Fibroblast of lung (primary cell): ENCODE measurements at regions not wholly inside any gene's neighbourhood (a gene's known extent, or its start where the extent isn't known, plus 50 kb on each side); places are given as distances from the start of the nearest gene placed in this dataset.

Experiments
- DNase-seq, 2 donors: peaks; one replicate each; pipeline versions ENCODE4 v3.0.0 to v3.0.0-alpha.2; 2010; ENCODE audit warnings: low read depth in 2 of 2
- H2AFZ ChIP-seq: 2 replicates; pipeline ENCODE4 v1.5.1; 2012; ENCODE audit warnings: low read length, control low read depth, inconsistent platforms
- H3K27ac ChIP-seq: 2 replicates; pipeline ENCODE4 v1.5.1; 2011; ENCODE audit warnings: low read length, control low read depth; ENCODE audit not compliant: insufficient read depth
- H3K27me3 ChIP-seq: 2 replicates; pipeline ENCODE4 v1.5.1; 2011; ENCODE audit warnings: mild to moderate bottlenecking, low read length; ENCODE audit not compliant: control insufficient read depth, insufficient read depth
- H3K36me3 ChIP-seq: 2 replicates; pipeline ENCODE4 v1.5.1; 2011; ENCODE audit warnings: low read length; ENCODE audit not compliant: control insufficient read depth, insufficient read depth
- H3K4me1 ChIP-seq: 2 replicates; pipeline ENCODE4 v1.5.1; 2011; ENCODE audit warnings: low read length; ENCODE audit not compliant: control insufficient read depth, insufficient read depth; ENCODE audit errors: extremely low read depth
- H3K4me2 ChIP-seq: 2 replicates; pipeline ENCODE4 v1.5.1; 2011; ENCODE audit warnings: low read length, control low read depth; ENCODE audit not compliant: insufficient read depth; ENCODE audit errors: extremely low read depth
- H3K4me3 ChIP-seq, 4 experiments: fragments of 200-600 bp in 1 of 4; sonication (generic) in 1 of 4; replicated peaks in 1 of 4; 2 replicates each; pipeline ENCODE4 v1.5.1; 2011 to 2016; ENCODE audit warnings: low read length in 4 of 4, low read depth in 3 of 4, mild to moderate bottlenecking in 3 of 4, control low read depth in 2 of 4, inconsistent platforms in 1 of 4, mixed read lengths in 1 of 4; ENCODE audit not compliant: insufficient read depth in 1 of 4; ENCODE audit errors: control extremely low read depth in 1 of 4
- H3K79me2 ChIP-seq: 2 replicates; pipeline ENCODE4 v1.5.1; 2012; ENCODE audit warnings: mild to moderate bottlenecking, low read length, inconsistent platforms; ENCODE audit not compliant: control insufficient read depth, insufficient read depth
- H3K9ac ChIP-seq: 2 replicates; pipeline ENCODE4 v1.5.1; 2011; ENCODE audit warnings: mild to moderate bottlenecking, low read length, control low read depth; ENCODE audit not compliant: insufficient read depth
- H3K9me3 ChIP-seq: 2 replicates; pipeline ENCODE4 v1.5.1; 2012; ENCODE audit warnings: low read depth, low read length; ENCODE audit not compliant: control insufficient read depth, insufficient read depth
- H4K20me1 ChIP-seq: 2 replicates; pipeline ENCODE4 v1.5.1; 2011; ENCODE audit warnings: low read length; ENCODE audit not compliant: control insufficient read depth, insufficient read depth; ENCODE audit errors: extremely low read depth
- EZH2 ChIP-seq: IDR thresholded peaks from 2 replicates; pipeline ENCODE4 v1.5.1; 2012; ENCODE audit warnings: low read length, control low read depth, mild to moderate bottlenecking; ENCODE audit errors: missing control alignments
- TF ChIP-seq, protein P1 (sequence below), 2 donors: IDR thresholded peaks in 1 of 2; conservative IDR thresholded peaks in 1 of 2; 1 replicate in 1 of 2; 2 replicates in 1 of 2; pipeline ENCODE4 v1.5.1; 2011 to 2012; ENCODE audit warnings: low read length in 2 of 2, control low read depth in 1 of 2, inconsistent platforms in 1 of 2, low read depth in 1 of 2, mild to moderate bottlenecking in 1 of 2

DNA sequence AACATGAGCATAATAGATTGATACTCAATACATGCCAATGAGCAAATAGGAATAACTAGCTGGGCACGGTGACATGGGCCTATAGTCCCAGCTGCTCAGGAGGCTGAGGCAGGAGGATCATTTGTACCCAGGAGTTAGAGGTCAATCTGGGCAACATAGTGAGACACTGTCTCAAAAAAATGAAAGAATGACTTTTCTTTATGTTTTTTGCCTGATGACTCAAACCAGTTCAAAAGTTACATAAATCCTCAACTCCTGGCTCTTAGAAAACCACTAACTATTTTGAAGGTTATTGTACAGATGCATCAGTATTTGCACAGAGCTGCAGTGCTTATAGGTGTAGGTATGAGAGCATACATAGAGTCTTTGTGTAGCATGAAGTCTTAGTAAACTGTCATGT, 219.2 kb upstream of the RGS6 start:
- TF ChIP-seq EZH2, result no peak
- TF ChIP-seq, protein P1, sequence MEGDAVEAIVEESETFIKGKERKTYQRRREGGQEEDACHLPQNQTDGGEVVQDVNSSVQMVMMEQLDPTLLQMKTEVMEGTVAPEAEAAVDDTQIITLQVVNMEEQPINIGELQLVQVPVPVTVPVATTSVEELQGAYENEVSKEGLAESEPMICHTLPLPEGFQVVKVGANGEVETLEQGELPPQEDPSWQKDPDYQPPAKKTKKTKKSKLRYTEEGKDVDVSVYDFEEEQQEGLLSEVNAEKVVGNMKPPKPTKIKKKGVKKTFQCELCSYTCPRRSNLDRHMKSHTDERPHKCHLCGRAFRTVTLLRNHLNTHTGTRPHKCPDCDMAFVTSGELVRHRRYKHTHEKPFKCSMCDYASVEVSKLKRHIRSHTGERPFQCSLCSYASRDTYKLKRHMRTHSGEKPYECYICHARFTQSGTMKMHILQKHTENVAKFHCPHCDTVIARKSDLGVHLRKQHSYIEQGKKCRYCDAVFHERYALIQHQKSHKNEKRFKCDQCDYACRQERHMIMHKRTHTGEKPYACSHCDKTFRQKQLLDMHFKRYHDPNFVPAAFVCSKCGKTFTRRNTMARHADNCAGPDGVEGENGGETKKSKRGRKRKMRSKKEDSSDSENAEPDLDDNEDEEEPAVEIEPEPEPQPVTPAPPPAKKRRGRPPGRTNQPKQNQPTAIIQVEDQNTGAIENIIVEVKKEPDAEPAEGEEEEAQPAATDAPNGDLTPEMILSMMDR (conservative IDR thresholded peaks at IDR 0.05 in 1 of 2, IDR thresholded peaks at IDR 0.05 in 1 of 2; ENCODE audit: low read depth in 1 of 2, low read length in 2 of 2), result no peak
- DNase-seq, result peak; percentile 29 to 62
- no peaks in the 10 kb centered on the region for H3K79me2 ChIP-seq
- no peak overlapping the region for H3K4me3 ChIP-seq
- peaks cover 28% of the 10 kb centered on the region for H3K4me1 ChIP-seq
- H3K9me3 ChIP-seq, result no peaks in the 10 kb centered on the region
- no peaks in the 10 kb centered on the region for H3K27me3 ChIP-seq
- no peak overlapping the region for H3K4me2 ChIP-seq
- peak overlapping the region; percentile 19 for H3K27ac ChIP-seq
- no peak overlapping the region for H3K9ac ChIP-seq
- peaks cover 6% of the 10 kb centered on the region for H3K36me3 ChIP-seq
- no peak overlapping the region for H2AFZ ChIP-seq
- H4K20me1 ChIP-seq, result no peaks in the 10 kb centered on the region

DNA sequence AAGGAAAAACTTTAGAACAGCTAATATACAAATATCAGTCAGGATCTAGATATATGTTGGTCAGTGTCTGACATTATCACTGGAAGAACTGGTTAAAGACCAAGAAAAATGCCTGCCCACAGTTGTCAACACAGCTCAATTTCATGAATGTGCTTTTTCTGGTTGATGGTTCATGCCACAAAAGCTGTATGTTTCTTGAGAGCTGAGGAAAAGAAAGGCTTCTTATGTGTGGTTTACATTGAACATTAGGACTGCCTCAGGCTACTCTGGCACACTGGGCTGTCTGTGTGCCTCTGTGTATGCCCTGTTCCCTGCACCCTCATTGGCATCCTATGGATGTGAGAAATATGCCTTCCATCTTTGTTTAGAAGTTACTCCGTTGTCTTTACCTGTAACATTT, 218.8 kb upstream of the RGS6 start:
- peak in 1 of 2 donors; percentile 20 for DNase-seq
- Histone ChIP-seq H3K4me2 (peak overlapping the region; percentile 68), H3K79me2 (no peaks in the 10 kb centered on the region), H4K20me1 (no peaks in the 10 kb centered on the region), H3K9me3 (no peaks in the 10 kb centered on the region), H3K27ac (peak overlapping the region; percentile 53), H3K9ac (no peak overlapping the region), H2AFZ (no peak overlapping the region), H3K4me3 (no peak overlapping the region), H3K27me3 (no peaks in the 10 kb centered on the region), H3K36me3 (peaks cover 6% of the 10 kb centered on the region), H3K4me1 (peaks cover 28% of the 10 kb centered on the region)
- TF ChIP-seq EZH2, result no peak
- TF ChIP-seq, protein P1 (conservative IDR thresholded peaks at IDR 0.05 in 1 of 2, IDR thresholded peaks at IDR 0.05 in 1 of 2; ENCODE audit: low read depth in 1 of 2, low read length in 2 of 2), result no peak

DNA sequence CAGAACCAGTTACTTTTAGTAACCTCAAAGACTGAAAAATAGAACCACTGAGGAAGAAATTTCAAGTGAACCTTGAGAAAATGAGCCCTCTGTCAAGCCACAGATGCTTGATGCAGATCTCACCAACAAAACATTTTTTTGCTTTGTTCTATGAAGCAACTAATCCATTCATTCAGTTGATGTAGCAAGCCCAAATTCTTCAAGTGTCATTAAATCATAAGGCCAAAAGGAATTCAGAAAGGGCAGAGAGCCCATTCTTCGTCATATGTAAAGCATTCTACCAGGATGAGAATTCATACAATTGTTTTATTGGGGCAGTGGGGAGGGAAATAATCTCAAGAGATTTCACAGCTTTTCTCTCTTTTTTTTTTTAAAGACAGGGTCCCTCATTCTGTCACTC, 218.0 kb upstream of the RGS6 start:
- peaks cover 28% of the 10 kb centered on the region for H3K4me1 ChIP-seq
- H3K4me3 ChIP-seq, result no peak overlapping the region
- H3K9ac ChIP-seq, result no peak overlapping the region
- H3K36me3 ChIP-seq, result peaks cover 4% of the 10 kb centered on the region
- H3K79me2 ChIP-seq, result no peaks in the 10 kb centered on the region
- no peak overlapping the region for H2AFZ ChIP-seq
- H3K9me3 ChIP-seq, result no peaks in the 10 kb centered on the region
- peak; percentile 87 to 97 for DNase-seq
- H4K20me1 ChIP-seq, result no peaks in the 10 kb centered on the region
- TF ChIP-seq EZH2, result no peak
- TF ChIP-seq, protein P1 (conservative IDR thresholded peaks at IDR 0.05 in 1 of 2, IDR thresholded peaks at IDR 0.05 in 1 of 2; ENCODE audit: low read depth in 1 of 2, low read length in 2 of 2), result no peak
- H3K27ac ChIP-seq, result peak overlapping the region; percentile 38
- H3K27me3 ChIP-seq, result no peaks in the 10 kb centered on the region
- H3K4me2 ChIP-seq, result peak overlapping the region; percentile 68
